Mesenchymal stem cell (in vitro differentiated cells and primary cell): ENCODE measurements at regions not wholly inside any gene's neighbourhood (a gene's known extent, or its start where the extent isn't known, plus 50 kb on each side); places are given as distances from the start of the nearest gene placed in this dataset.
"Not testable (repeated sequence)": the region's sequence is repeated elsewhere in the genome, so short reads cannot be mapped to it uniquely, and the experiment has no call there.

Source experiments
- DNase-seq: peaks from one replicate; pipeline ENCODE4 v3.0.0-alpha.2; 2013
- H2AFZ ChIP-seq: one replicate; pipeline ENCODE4 v1.6.1; 2013; ENCODE audit warnings: low read depth, mild to moderate bottlenecking, control low read depth, inconsistent platforms, low read length, moderate library complexity
- H2AK5ac ChIP-seq: 2 replicates; pipeline ENCODE4 v1.6.1; 2013; ENCODE audit warnings: low read length, moderate library complexity, mild to moderate bottlenecking, inconsistent platforms; ENCODE audit not compliant: severe bottlenecking
- H2BK120ac ChIP-seq: one replicate; pipeline ENCODE4 v1.6.1; 2013; ENCODE audit warnings: low read depth, mild to moderate bottlenecking, inconsistent platforms, low read length, moderate library complexity
- H2BK12ac ChIP-seq, 2 experiments: one replicate each; pipeline ENCODE4 v1.6.1; 2013; ENCODE audit warnings: inconsistent platforms in 2 of 2, low read length in 2 of 2, mild to moderate bottlenecking in 2 of 2, moderate library complexity in 2 of 2, control low read depth in 1 of 2
- H2BK15ac ChIP-seq: one replicate; pipeline ENCODE4 v1.6.1; 2013; ENCODE audit warnings: mild to moderate bottlenecking, low read depth, inconsistent platforms; ENCODE audit not compliant: poor library complexity, severe bottlenecking
- H2BK5ac ChIP-seq: 2 replicates; pipeline ENCODE4 v1.6.1; 2013; ENCODE audit warnings: low read depth, mild to moderate bottlenecking, low read length, control low read depth, inconsistent platforms; ENCODE audit not compliant: poor library complexity, severe bottlenecking
- H3K14ac ChIP-seq, 2 experiments: one replicate each; pipeline ENCODE4 v1.6.1; 2013; ENCODE audit warnings: inconsistent platforms in 2 of 2, low read length in 2 of 2, control low read depth in 1 of 2, mild to moderate bottlenecking in 1 of 2, moderate library complexity in 1 of 2
- H3K18ac ChIP-seq, 2 experiments: one replicate each; pipeline ENCODE4 v1.6.1; 2013; ENCODE audit warnings: inconsistent platforms in 2 of 2, low read length in 2 of 2, control low read depth in 1 of 2, low read depth in 1 of 2, mild to moderate bottlenecking in 1 of 2
- H3K23ac ChIP-seq, 2 experiments: one replicate each; pipeline ENCODE4 v1.6.1; 2013; ENCODE audit warnings: inconsistent platforms in 2 of 2, low read length in 2 of 2, mild to moderate bottlenecking in 2 of 2, moderate library complexity in 2 of 2, control low read depth in 1 of 2
- H3K27ac ChIP-seq: 2 replicates; pipeline ENCODE4 v1.5.1; 2013; ENCODE audit warnings: mild to moderate bottlenecking, moderate library complexity, low read length, control low read depth, inconsistent platforms; ENCODE audit not compliant: poor library complexity, severe bottlenecking
- H3K27me3 ChIP-seq, 2 experiments: 2 replicates each; pipeline versions ENCODE4 v1.6.1 to v1.7.0; 2013; ENCODE audit warnings: low read length in 2 of 2, mild to moderate bottlenecking in 2 of 2, moderate library complexity in 2 of 2, control low read depth in 1 of 2, inconsistent platforms in 1 of 2; ENCODE audit not compliant: control insufficient read depth in 1 of 2, insufficient read depth in 1 of 2
- H3K36me3 ChIP-seq, 2 experiments: 2 replicates each; pipeline versions ENCODE4 v1.6.1 to v1.7.0; 2013; ENCODE audit warnings: low read length in 2 of 2, control low read depth in 1 of 2, inconsistent platforms in 1 of 2, low read depth in 1 of 2, mild to moderate bottlenecking in 1 of 2; ENCODE audit not compliant: insufficient read depth in 2 of 2, control insufficient read depth in 1 of 2
- H3K4ac ChIP-seq, 2 experiments: one replicate each; pipeline ENCODE4 v1.6.1; 2013; ENCODE audit warnings: inconsistent platforms in 2 of 2, low read length in 2 of 2, mild to moderate bottlenecking in 2 of 2, moderate library complexity in 2 of 2, control low read depth in 1 of 2, low read depth in 1 of 2
- H3K4me1 ChIP-seq: 2 replicates; pipeline ENCODE4 v1.6.1; 2013; ENCODE audit warnings: low read depth, low read length, control low read depth; ENCODE audit not compliant: control insufficient read depth, insufficient read depth
- H3K4me2 ChIP-seq: 2 replicates; pipeline ENCODE4 v1.6.1; 2013; ENCODE audit warnings: low read length, mild to moderate bottlenecking, inconsistent platforms; ENCODE audit not compliant: poor library complexity, severe bottlenecking
- H3K4me3 ChIP-seq, 2 experiments: 2 replicates each; pipeline versions ENCODE4 v1.5.1 to v1.7.0; 2013; ENCODE audit warnings: low read length in 2 of 2, mild to moderate bottlenecking in 2 of 2, control low read depth in 1 of 2, low read depth in 1 of 2; ENCODE audit not compliant: insufficient read depth in 1 of 2
- H3K79me1 ChIP-seq: replicated peaks from 2 replicates; pipeline ENCODE4 v1.6.1; 2013; ENCODE audit warnings: mild to moderate bottlenecking, control low read depth, low read length, inconsistent platforms; ENCODE audit not compliant: poor library complexity, severe bottlenecking
- H3K9ac ChIP-seq: 2 replicates; pipeline ENCODE4 v1.7.0; 2013; ENCODE audit warnings: mild to moderate bottlenecking, low read length, moderate library complexity
- H3K9me3 ChIP-seq: 2 replicates; pipeline ENCODE4 v1.7.0; 2013; ENCODE audit warnings: mild to moderate bottlenecking, low read length; ENCODE audit not compliant: control insufficient read depth
- H4K8ac ChIP-seq: one replicate; pipeline ENCODE4 v1.6.1; 2013; ENCODE audit warnings: inconsistent platforms, mild to moderate bottlenecking, low read length, moderate library complexity
- H4K91ac ChIP-seq: one replicate; pipeline ENCODE4 v1.6.1; 2013; ENCODE audit warnings: mild to moderate bottlenecking, low read length, inconsistent platforms
- WGBS: methylation state at CpG from one replicate; pipeline ENCODE4 v1.1.7; 2013; ENCODE audit warnings: mixed read lengths; 5-methylcytosine and 5-hydroxymethylcytosine counted together

- H3K23ac ChIP-seq: no peak overlapping the region
- no peak overlapping the region for H4K91ac ChIP-seq
- H3K27ac ChIP-seq: no peak overlapping the region
- no peak overlapping the region for H4K8ac ChIP-seq
- peaks cover 0 to 4% of the 10 kb centered on the region in 2 experiments for H3K36me3 ChIP-seq
- peaks cover 2 to 3% of the 10 kb centered on the region in 2 experiments for H3K27me3 ChIP-seq
- H3K79me1 ChIP-seq: no peaks in the 10 kb centered on the region
- no peak overlapping the region for H2BK120ac ChIP-seq
- DNase-seq: no peak
- H3K4ac ChIP-seq: no peak overlapping the region
- no peak overlapping the region for H2BK12ac ChIP-seq
- H3K9me3 ChIP-seq: no peaks in the 10 kb centered on the region
- H3K4me1 ChIP-seq: peaks cover under 1% of the 10 kb centered on the region
- no peak overlapping the region for H2AFZ ChIP-seq
- no peak overlapping the region for H3K9ac ChIP-seq
- no peak overlapping the region for H2AK5ac ChIP-seq
- no peak overlapping the region for H2BK15ac ChIP-seq
- no peak overlapping the region for H2BK5ac ChIP-seq
- no peak overlapping the region for H3K4me2 ChIP-seq
- no peak overlapping the region for H3K18ac ChIP-seq
- H3K14ac ChIP-seq: peak overlapping the region in 1 of 2 experiments; percentile 55
- WGBS: 93% methylated on average over 10 of the region's 10 CpGs
- no peak overlapping the region for H3K4me3 ChIP-seq
Observed at GRCh38 chr22:19658057-19658966, 56.0 kb upstream of the SEPTIN5 start.

GRCh38 chr22:19658967-19659804, 55.1 kb upstream of the SEPTIN5 start:
- no peak overlapping the region for H3K27ac ChIP-seq
- 93% methylated on average over 8 of the region's 8 CpGs for WGBS
- H2BK15ac ChIP-seq: no peak overlapping the region
- H2AFZ ChIP-seq: no peak overlapping the region
- H3K27me3 ChIP-seq: peaks cover under 1 to 7% of the 10 kb centered on the region in 2 experiments
- no peak overlapping the region for H3K14ac ChIP-seq
- no peak overlapping the region for H2AK5ac ChIP-seq
- no peak overlapping the region for H4K91ac ChIP-seq
- H3K9ac ChIP-seq: no peak overlapping the region
- H3K4me3 ChIP-seq: no peak overlapping the region
- H4K8ac ChIP-seq: no peak overlapping the region
- H2BK120ac ChIP-seq: no peak overlapping the region
- H3K4me2 ChIP-seq: peak overlapping the region; percentile 28
- H2BK5ac ChIP-seq: no peak overlapping the region
- H3K18ac ChIP-seq: no peak overlapping the region
- H3K4me1 ChIP-seq: peaks cover 8% of the 10 kb centered on the region
- H3K4ac ChIP-seq: no peak overlapping the region
- peaks cover 0 to 4% of the 10 kb centered on the region in 2 experiments for H3K36me3 ChIP-seq
- H3K9me3 ChIP-seq: no peaks in the 10 kb centered on the region
- H3K23ac ChIP-seq: no peak overlapping the region
- H3K79me1 ChIP-seq: no peaks in the 10 kb centered on the region
- DNase-seq: no peak
- H2BK12ac ChIP-seq: no peak overlapping the region

GRCh38 chr22:19659805-19660345, 54.4 kb upstream of the SEPTIN5 start:
- H3K27me3 ChIP-seq: peaks cover under 1 to 7% of the 10 kb centered on the region in 2 experiments
- peaks cover 8% of the 10 kb centered on the region for H3K4me1 ChIP-seq
- 94% methylated on average over 12 of the region's 12 CpGs for WGBS
- H3K4me3 ChIP-seq: no peak overlapping the region
- H3K27ac ChIP-seq: no peak overlapping the region
- no peak overlapping the region for H4K8ac ChIP-seq
- H3K23ac ChIP-seq: no peak overlapping the region
- H3K14ac ChIP-seq: no peak overlapping the region
- H3K9ac ChIP-seq: no peak overlapping the region
- H3K79me1 ChIP-seq: no peaks in the 10 kb centered on the region
- H2AK5ac ChIP-seq: no peak overlapping the region
- H3K4me2 ChIP-seq: no peak overlapping the region
- no peak overlapping the region for H3K18ac ChIP-seq
- no peak overlapping the region for H4K91ac ChIP-seq
- no peak overlapping the region for H2BK12ac ChIP-seq
- no peak overlapping the region for H2BK5ac ChIP-seq
- no peaks in the 10 kb centered on the region for H3K9me3 ChIP-seq
- DNase-seq: no peak
- no peak overlapping the region for H2BK120ac ChIP-seq
- no peak overlapping the region for H2AFZ ChIP-seq
- H3K36me3 ChIP-seq: peaks cover 0 to 4% of the 10 kb centered on the region in 2 experiments
- H3K4ac ChIP-seq: no peak overlapping the region
- H2BK15ac ChIP-seq: no peak overlapping the region

GRCh38 chr22:19660583-19660982, 53.7 kb upstream of the SEPTIN5 start:
- H3K79me1 ChIP-seq, H3K4me3 ChIP-seq, H3K4me1 ChIP-seq, H3K27ac ChIP-seq, DNase-seq, H2BK12ac ChIP-seq, H2BK15ac ChIP-seq, H3K36me3 ChIP-seq, H3K4ac ChIP-seq, H2AK5ac ChIP-seq, H2AFZ ChIP-seq, H3K18ac ChIP-seq, H4K8ac ChIP-seq, H4K91ac ChIP-seq, H3K23ac ChIP-seq, H2BK120ac ChIP-seq, H3K27me3 ChIP-seq, H3K9me3 ChIP-seq, H3K4me2 ChIP-seq, H3K9ac ChIP-seq, H3K14ac ChIP-seq: not testable (repeated sequence)
- peak overlapping the region; percentile 31 for H2BK5ac ChIP-seq
- WGBS: 83% methylated on average over 10 of the region's 12 CpGs
